PC-9 (cell line): ENCODE measurements at regions not wholly inside any gene's neighbourhood (a gene's known extent, or its start where the extent isn't known, plus 50 kb on each side); places are given as distances from the start of the nearest gene placed in this dataset.

Experiments
- BruUV-seq: library from RNA; stranded (reverse); fragments of 400-500 nt; replicated peaks from 2 replicates; lab custom pipeline; 2021; lab: Mats Ljungman, UMichigan
- CTCF ChIA-PET: fragments of 300-600 bp; sonication (Branson Sonifier 250); formaldehyde crosslinking; loops from one replicate; lab custom pipeline; 2022; ENCODE audit warnings: antibody characterized with exemption; lab: Charles Lee
- POLR2A ChIA-PET: fragments of 300-600 bp; sonication (Branson Sonifier 250); formaldehyde crosslinking; loops from one replicate; lab custom pipeline; 2022; ENCODE audit warnings: antibody characterized with exemption; ENCODE audit not compliant: unreplicated experiment; lab: Charles Lee
- DNase-seq, 2 experiments: peaks; one replicate each; pipeline versions ENCODE4 v3.0.0 to v3.0.0-alpha.2; 2015 to 2022; ENCODE audit warnings: mixed read lengths in 1 of 2
- H2AFZ ChIP-seq: fragments of 200-600 bp; sonication (generic); 2 replicates; pipeline ENCODE4 v1.8.1; 2017; ENCODE audit warnings: antibody characterized with exemption
- H3F3A ChIP-seq: fragments of 200-600 bp; sonication (generic); 2 replicates; pipeline ENCODE4 v1.8.1; 2017; ENCODE audit warnings: antibody characterized with exemption, mild to moderate bottlenecking, low read depth; ENCODE audit not compliant: insufficient read depth
- H3K27ac ChIP-seq: fragments of 200-600 bp; sonication (generic); 2 replicates; pipeline ENCODE4 v1.6.1; 2016; ENCODE audit warnings: mixed run types
- H3K27me3 ChIP-seq: fragments of 200-600 bp; sonication (generic); 2 replicates; pipeline ENCODE4 v1.6.1; 2016; ENCODE audit warnings: low read depth, mixed run types; ENCODE audit not compliant: insufficient read depth
- H3K36me3 ChIP-seq: fragments of 200-600 bp; sonication (generic); 2 replicates; pipeline ENCODE4 v1.6.1; 2016; ENCODE audit warnings: low read depth, mixed run types
- H3K4me1 ChIP-seq: fragments of 200-600 bp; sonication (generic); replicated peaks from 2 replicates; pipeline ENCODE4 v1.6.1; 2016; ENCODE audit warnings: mixed run types; ENCODE audit not compliant: insufficient read depth
- H3K4me2 ChIP-seq: fragments of 200-600 bp; sonication (generic); 2 replicates; pipeline ENCODE4 v1.6.1; 2017; ENCODE audit warnings: mixed run types
- H3K4me3 ChIP-seq: fragments of 200-600 bp; sonication (generic); 2 replicates; pipeline ENCODE4 v1.6.1; 2016; ENCODE audit warnings: mixed run types
- H3K79me2 ChIP-seq: fragments of 200-600 bp; sonication (generic); 2 replicates; pipeline ENCODE4 v1.6.1; 2017; ENCODE audit warnings: low read depth, mixed run types
- H3K9me2 ChIP-seq: fragments of 200-600 bp; sonication (generic); 2 replicates; pipeline ENCODE4 v1.8.1; 2017; ENCODE audit warnings: mild to moderate bottlenecking; ENCODE audit not compliant: insufficient read depth
- H3K9me3 ChIP-seq: fragments of 200-600 bp; sonication (generic); 2 replicates; pipeline ENCODE4 v1.8.1; 2016; ENCODE audit warnings: low read depth; ENCODE audit not compliant: insufficient read depth
- H4K20me1 ChIP-seq: fragments of 200-600 bp; sonication (generic); 2 replicates; pipeline ENCODE4 v1.8.1; 2017; ENCODE audit not compliant: insufficient read depth
- EZH2 ChIP-seq: fragments of 200-600 bp; sonication (generic); IDR thresholded peaks from 2 replicates; pipeline ENCODE4 v1.8.0; 2017; ENCODE audit warnings: antibody characterized with exemption, low read depth
- intact Hi-C: fragments of 100-400 bp; cut with micrococcal nuclease; formaldehyde crosslinking; loops from one replicate; pipeline ENCODE4 v1.10.0; 2022; ENCODE audit not compliant: unreplicated experiment
- TF ChIP-seq, protein P1 (sequence below): fragments of 200-600 bp; sonication (generic); conservative IDR thresholded peaks from 2 replicates; pipeline ENCODE4 v1.6.1; 2017; ENCODE audit warnings: mixed run types, antibody characterized with exemption, mild to moderate bottlenecking, moderate library complexity

DNA sequence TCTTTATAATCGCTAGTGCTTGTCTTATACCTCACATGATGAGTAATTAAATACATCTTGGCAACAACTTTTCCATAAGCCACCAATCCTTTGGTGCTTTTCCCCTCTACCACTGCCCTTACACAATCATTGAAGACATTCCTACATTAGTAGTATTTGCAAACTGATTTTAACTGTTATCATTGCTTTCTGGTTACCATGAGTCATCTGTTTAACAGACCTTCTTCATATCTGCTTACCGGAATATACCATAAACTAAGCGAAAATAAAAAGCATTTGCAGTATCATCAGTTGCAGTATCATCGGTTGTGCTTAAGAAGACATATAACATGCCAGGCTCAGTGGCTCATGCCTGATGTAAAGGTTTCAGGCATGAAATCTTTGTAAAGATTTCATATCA lies 54.8 kb upstream of the PLEKHA5 start:
- no TSS peak for BruUV-seq
- Histone ChIP-seq H3K79me2 (no peaks in the 10 kb centered on the region), H3K36me3 (no peaks in the 10 kb centered on the region), H3K9me2 (no peaks in the 10 kb centered on the region), H4K20me1 (no peaks in the 10 kb centered on the region), H3K27me3 (no peaks in the 10 kb centered on the region), H3K27ac (no peak overlapping the region), H3K4me3 (no peak overlapping the region), H3F3A (no peaks in the 10 kb centered on the region), H3K4me1 (no peaks in the 10 kb centered on the region), H3K4me2 (no peak overlapping the region), H2AFZ (no peak overlapping the region), H3K9me3 (no peaks in the 10 kb centered on the region)
- intact Hi-C loops = no loop called here
- ChIA-PET POLR2A (no interaction called here), CTCF (no interaction called here)
- TF ChIP-seq, protein P1, sequence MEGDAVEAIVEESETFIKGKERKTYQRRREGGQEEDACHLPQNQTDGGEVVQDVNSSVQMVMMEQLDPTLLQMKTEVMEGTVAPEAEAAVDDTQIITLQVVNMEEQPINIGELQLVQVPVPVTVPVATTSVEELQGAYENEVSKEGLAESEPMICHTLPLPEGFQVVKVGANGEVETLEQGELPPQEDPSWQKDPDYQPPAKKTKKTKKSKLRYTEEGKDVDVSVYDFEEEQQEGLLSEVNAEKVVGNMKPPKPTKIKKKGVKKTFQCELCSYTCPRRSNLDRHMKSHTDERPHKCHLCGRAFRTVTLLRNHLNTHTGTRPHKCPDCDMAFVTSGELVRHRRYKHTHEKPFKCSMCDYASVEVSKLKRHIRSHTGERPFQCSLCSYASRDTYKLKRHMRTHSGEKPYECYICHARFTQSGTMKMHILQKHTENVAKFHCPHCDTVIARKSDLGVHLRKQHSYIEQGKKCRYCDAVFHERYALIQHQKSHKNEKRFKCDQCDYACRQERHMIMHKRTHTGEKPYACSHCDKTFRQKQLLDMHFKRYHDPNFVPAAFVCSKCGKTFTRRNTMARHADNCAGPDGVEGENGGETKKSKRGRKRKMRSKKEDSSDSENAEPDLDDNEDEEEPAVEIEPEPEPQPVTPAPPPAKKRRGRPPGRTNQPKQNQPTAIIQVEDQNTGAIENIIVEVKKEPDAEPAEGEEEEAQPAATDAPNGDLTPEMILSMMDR = no peak
- TF ChIP-seq EZH2 = no peak
- DNase-seq = no peak

DNA sequence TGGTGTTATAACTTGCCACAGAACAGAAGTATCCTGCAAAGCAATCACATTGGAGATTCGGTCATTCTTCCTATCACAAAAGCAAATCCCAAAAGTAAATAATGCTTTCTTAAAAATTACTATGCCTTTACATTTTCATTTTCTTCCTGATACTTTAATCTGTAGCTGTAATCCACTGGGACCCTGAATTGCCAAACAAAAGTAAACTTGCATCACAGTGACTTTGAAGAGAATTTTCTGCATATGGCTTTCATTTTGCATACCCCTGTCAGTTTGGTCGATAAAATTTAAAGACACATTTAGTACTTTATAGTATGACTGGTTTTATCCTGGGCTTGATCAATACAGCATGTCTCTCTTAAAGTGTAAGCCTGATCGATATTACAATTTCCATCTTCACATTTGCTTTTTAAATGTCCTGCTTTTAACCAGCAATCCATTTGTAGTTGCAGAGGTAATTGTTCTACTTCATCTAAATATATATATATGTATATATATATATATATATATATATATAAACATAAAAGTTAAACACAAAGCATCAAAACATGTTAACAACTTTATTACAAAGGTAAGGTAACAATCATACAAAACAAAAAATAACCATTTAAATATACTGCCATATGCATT lies 53.7 kb upstream of the PLEKHA5 start:
- no peak for DNase-seq
- Histone ChIP-seq H3K9me2 (no peaks in the 10 kb centered on the region), H3K4me2 (no peak overlapping the region), H3K9me3 (no peaks in the 10 kb centered on the region), H3K27me3 (no peaks in the 10 kb centered on the region), H3K4me1 (no peaks in the 10 kb centered on the region), H3K36me3 (no peaks in the 10 kb centered on the region), H3K4me3 (no peak overlapping the region), H3K27ac (no peak overlapping the region), H3K79me2 (no peaks in the 10 kb centered on the region), H2AFZ (no peak overlapping the region), H3F3A (no peaks in the 10 kb centered on the region), H4K20me1 (no peaks in the 10 kb centered on the region)
- TF ChIP-seq, protein P1 = no peak
- TF ChIP-seq EZH2 = no peak
- BruUV-seq = no TSS peak
- ChIA-PET CTCF (no interaction called here), POLR2A (interaction anchor here (0.6 to 0.7 kb wide), 2 partner anchors 42 to 470 kb away, joined by 3 read pairs; no protein-coding TSS in a partner anchor)
- intact Hi-C loops = no loop called here
